ENCODE measurements at regions not wholly inside any gene's neighbourhood (a gene's known extent, or its start where the extent isn't known, plus 50 kb on each side); places are given as distances from the start of the nearest gene placed in this dataset.

DNA sequence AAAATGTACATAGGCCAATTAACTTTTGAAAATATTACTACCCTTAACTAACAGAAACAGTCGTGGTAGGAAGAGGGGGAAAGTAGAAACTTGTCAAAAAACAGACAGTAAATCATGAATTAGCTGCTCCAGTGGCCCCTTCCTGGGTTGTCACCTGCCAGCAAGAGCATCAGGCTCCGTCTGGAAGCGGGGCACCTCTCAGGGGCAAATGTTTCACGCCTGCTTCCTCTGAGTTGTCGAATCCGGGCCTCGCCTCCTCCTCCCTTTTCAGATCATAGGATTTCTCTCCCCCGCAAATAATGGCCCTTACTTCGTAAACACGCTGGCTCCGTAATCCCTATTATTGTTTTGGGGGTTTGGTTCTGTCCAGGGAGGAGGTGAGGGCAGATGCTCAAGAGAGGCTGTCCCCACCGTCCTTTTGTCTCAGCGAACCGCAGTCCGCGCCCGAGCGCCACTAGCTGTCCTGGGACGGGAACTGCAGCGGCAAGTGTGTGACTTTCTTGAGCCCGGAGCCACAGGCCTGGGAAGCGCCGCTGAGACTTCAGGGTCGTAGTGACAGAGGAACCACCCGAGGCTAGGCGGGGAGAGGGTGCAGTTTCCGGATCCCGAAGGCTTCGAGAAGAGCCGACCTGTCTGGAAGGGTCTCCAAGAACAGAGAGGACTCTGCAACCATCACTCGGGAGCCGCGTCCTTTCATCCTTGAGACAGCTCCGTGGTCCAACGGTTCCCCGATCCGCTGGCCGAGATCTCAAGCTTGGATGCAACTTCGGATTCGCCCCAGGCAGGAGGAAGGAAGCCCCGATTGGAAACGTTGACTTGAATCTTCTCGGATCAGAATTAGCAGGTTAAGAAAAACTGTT is 214.5 kb upstream of the ZNF184 start:
- TF ChIP-seq POLR2AphosphoS5 (IDR thresholded peaks at IDR 0.05; ENCODE audit: low read depth, low read length) (no peak), TAF1 (IDR thresholded peaks at IDR 0.05; ENCODE audit: borderline replicate concordance, insufficient read depth, low read length) (no peak), REST (IDR thresholded peaks at IDR 0.05; ENCODE audit: insufficient read depth in 1 of 2, low read depth in 2 of 2, low read length in 2 of 2) (no peak; a peak in 1 of 4 replicates), SIN3A (IDR thresholded peaks at IDR 0.05; ENCODE audit: borderline replicate concordance, insufficient read depth, low read length) (0 out of 2 replicates have a peak, but pooled peaks have one; percentile 18)
